Hepatocyte (in vitro differentiated cells): ENCODE measurements at regions not wholly inside any gene's neighbourhood (a gene's known extent, or its start where the extent isn't known, plus 50 kb on each side); places are given as distances from the start of the nearest gene placed in this dataset.

Experiments used
- DNase-seq: peaks from one replicate; pipeline ENCODE4 v3.0.0-alpha.2; 2016; ENCODE audit warnings: low spot score
- H2AFZ ChIP-seq: fragments of 200-600 bp; sonication (generic); 2 replicates; pipeline ENCODE4 v1.6.0; 2016; ENCODE audit warnings: antibody characterized with exemption, mild to moderate bottlenecking
- H3K27ac ChIP-seq: fragments of 200-600 bp; sonication (generic); 2 replicates; pipeline ENCODE4 v1.5.1; 2016; ENCODE audit warnings: mild to moderate bottlenecking
- H3K27me3 ChIP-seq: fragments of 200-600 bp; sonication (generic); 2 replicates; pipeline ENCODE4 v1.6.1; 2016
- H3K36me3 ChIP-seq: fragments of 200-600 bp; sonication (generic); replicated peaks from 2 replicates; pipeline ENCODE4 v1.5.1; 2016; ENCODE audit warnings: low read depth; ENCODE audit not compliant: insufficient read depth
- H3K4me1 ChIP-seq: fragments of 200-600 bp; sonication (generic); 2 replicates; pipeline ENCODE4 v1.5.1; 2016; ENCODE audit warnings: mild to moderate bottlenecking, moderate library complexity; ENCODE audit not compliant: insufficient read depth
- H3K4me2 ChIP-seq: fragments of 200-600 bp; sonication (generic); 2 replicates; pipeline ENCODE4 v1.6.0; 2016
- H3K4me3 ChIP-seq: fragments of 200-600 bp; sonication (generic); 2 replicates; pipeline ENCODE4 v1.5.1; 2016; ENCODE audit warnings: mild to moderate bottlenecking
- H3K79me2 ChIP-seq: fragments of 200-600 bp; sonication (generic); 2 replicates; pipeline ENCODE4 v1.6.0; 2017; ENCODE audit warnings: mild to moderate bottlenecking
- H3K9me2 ChIP-seq: fragments of 200-600 bp; sonication (generic); replicated peaks from 2 replicates; pipeline ENCODE4 v1.6.0; 2017; ENCODE audit warnings: mild to moderate bottlenecking; ENCODE audit not compliant: insufficient read depth
- H3K9me3 ChIP-seq: fragments of 200-600 bp; sonication (generic); 2 replicates; pipeline ENCODE4 v1.5.1; 2016; ENCODE audit warnings: low read depth, mild to moderate bottlenecking
- H4K20me1 ChIP-seq: fragments of 200-600 bp; sonication (generic); 2 replicates; pipeline ENCODE4 v1.6.0; 2016; ENCODE audit warnings: mild to moderate bottlenecking; ENCODE audit not compliant: insufficient read depth, poor library complexity, severe bottlenecking
- EZH2 ChIP-seq: fragments of 200-600 bp; sonication (generic); IDR thresholded peaks from 2 replicates; pipeline ENCODE4 v1.6.1; 2016; ENCODE audit warnings: antibody characterized with exemption, mild to moderate bottlenecking, borderline replicate concordance
- EZH2phosphoT487 ChIP-seq: fragments of 200-600 bp; sonication (generic); IDR thresholded peaks from one replicate; pipeline ENCODE4 v1.6.1; 2018; ENCODE audit warnings: antibody characterized with exemption, mild to moderate bottlenecking, low read depth, moderate library complexity; ENCODE audit not compliant: unreplicated experiment, severe bottlenecking
- WGBS: methylation state at CpG from one replicate; pipeline ENCODE4 v1.1.6; 2016; ENCODE audit warnings: low lambda C conversion rate; ENCODE audit errors: missing lambda C conversion rate; 5-methylcytosine and 5-hydroxymethylcytosine counted together
- TF ChIP-seq, protein P1 (sequence below): fragments of 200-600 bp; sonication (generic); IDR thresholded peaks from 2 replicates; pipeline ENCODE4 v1.5.1; 2016; ENCODE audit warnings: antibody characterized with exemption, mild to moderate bottlenecking; ENCODE audit not compliant: poor library complexity

DNA sequence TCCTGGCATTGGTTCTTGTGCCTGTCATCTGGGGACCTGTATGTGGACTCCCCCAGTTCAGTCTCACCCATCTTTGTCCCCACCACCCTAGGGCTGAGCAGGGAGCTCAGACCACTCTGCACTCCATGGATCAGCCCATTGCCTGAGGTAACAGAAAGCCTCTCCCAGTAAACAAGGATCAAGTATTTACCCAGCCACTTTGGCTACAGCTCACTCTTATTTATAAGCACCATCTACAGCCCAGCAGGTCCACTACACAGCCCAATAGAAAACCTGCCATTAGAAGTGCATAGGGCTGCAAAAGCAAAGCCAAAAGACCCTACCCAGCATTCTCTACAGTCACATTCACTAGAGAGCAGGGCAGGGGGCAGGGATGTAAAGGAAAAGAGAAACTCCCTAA is 335.0 kb upstream of the SYNCRIP start:
- Histone ChIP-seq H3K79me2 (no peaks in the 10 kb centered on the region), H4K20me1 (no peaks in the 10 kb centered on the region), H3K4me2 (no peak overlapping the region), H3K27me3 (no peaks in the 10 kb centered on the region), H3K4me1 (no peaks in the 10 kb centered on the region), H3K27ac (no peak overlapping the region), H3K36me3 (no peaks in the 10 kb centered on the region), H3K9me3 (no peaks in the 10 kb centered on the region), H2AFZ (no peak overlapping the region), H3K9me2 (no peaks in the 10 kb centered on the region), H3K4me3 (no peak overlapping the region)
- DNase-seq: no peak
- TF ChIP-seq, protein P1, sequence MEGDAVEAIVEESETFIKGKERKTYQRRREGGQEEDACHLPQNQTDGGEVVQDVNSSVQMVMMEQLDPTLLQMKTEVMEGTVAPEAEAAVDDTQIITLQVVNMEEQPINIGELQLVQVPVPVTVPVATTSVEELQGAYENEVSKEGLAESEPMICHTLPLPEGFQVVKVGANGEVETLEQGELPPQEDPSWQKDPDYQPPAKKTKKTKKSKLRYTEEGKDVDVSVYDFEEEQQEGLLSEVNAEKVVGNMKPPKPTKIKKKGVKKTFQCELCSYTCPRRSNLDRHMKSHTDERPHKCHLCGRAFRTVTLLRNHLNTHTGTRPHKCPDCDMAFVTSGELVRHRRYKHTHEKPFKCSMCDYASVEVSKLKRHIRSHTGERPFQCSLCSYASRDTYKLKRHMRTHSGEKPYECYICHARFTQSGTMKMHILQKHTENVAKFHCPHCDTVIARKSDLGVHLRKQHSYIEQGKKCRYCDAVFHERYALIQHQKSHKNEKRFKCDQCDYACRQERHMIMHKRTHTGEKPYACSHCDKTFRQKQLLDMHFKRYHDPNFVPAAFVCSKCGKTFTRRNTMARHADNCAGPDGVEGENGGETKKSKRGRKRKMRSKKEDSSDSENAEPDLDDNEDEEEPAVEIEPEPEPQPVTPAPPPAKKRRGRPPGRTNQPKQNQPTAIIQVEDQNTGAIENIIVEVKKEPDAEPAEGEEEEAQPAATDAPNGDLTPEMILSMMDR: no peak
- no peak for TF ChIP-seq EZH2
- no peak for TF ChIP-seq EZH2phosphoT487

DNA sequence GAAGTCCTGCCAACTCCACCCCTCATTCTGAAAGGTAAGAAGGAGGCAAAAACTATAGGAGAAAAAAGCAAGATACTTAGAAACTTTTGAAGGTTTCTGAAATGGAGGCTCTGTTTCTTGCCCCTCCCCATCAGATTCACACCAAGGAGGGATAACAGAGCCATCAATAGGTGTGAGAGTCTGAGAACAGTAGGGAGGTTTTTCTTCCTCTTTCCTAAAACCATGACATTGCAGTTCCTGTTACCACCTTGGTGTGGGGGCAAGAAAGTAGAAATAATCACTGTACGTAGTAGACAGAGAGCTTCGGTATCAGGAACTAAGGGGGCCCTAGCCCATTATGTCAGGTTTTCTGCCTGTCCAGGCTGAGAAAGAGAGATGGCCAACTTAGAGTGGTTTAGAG is 333.3 kb upstream of the SYNCRIP start:
- no peaks in the 10 kb centered on the region for H3K36me3 ChIP-seq

DNA sequence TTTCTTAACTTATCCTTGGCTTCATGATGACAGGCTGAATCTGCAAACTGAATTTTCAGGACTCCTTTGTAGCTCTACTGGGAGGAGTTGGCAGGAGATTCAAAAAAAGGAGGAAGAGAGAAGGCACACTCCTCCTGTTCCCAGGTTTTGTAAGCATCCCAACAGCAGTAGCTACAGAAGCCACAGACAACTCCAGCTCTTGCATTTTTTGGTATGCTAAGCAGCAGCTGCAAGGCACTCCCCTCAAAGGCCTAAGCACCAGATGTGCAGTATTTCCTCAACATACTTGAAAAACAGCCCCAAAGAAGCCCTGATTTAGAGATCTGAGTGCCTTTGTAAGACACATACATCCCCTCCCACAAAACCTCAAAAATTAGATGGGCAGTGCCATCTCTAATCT is 328.6 kb upstream of the SYNCRIP start:
- H3K27ac ChIP-seq: no peak overlapping the region
- H3K4me2 ChIP-seq: no peak overlapping the region
- no peaks in the 10 kb centered on the region for H3K4me1 ChIP-seq
- no peak overlapping the region for H2AFZ ChIP-seq
- H3K36me3 ChIP-seq: no peaks in the 10 kb centered on the region
- H3K27me3 ChIP-seq: no peaks in the 10 kb centered on the region
- H3K79me2 ChIP-seq: no peaks in the 10 kb centered on the region
- H4K20me1 ChIP-seq: no peaks in the 10 kb centered on the region
- TF ChIP-seq EZH2phosphoT487 (no peak), EZH2 (no peak)
- TF ChIP-seq, protein P1: no peak
- H3K9me3 ChIP-seq: no peaks in the 10 kb centered on the region
- no peak overlapping the region for H3K4me3 ChIP-seq
- DNase-seq: no peak
- H3K9me2 ChIP-seq: no peaks in the 10 kb centered on the region

More for the DNA sequence above, 333.3 kb upstream of the SYNCRIP start:
- Histone ChIP-seq H3K9me3 (no peaks in the 10 kb centered on the region), H3K79me2 (no peaks in the 10 kb centered on the region), H4K20me1 (no peaks in the 10 kb centered on the region), H3K4me3 (no peak overlapping the region), H3K27ac (no peak overlapping the region), H2AFZ (no peak overlapping the region), H3K9me2 (no peaks in the 10 kb centered on the region), H3K4me1 (no peaks in the 10 kb centered on the region), H3K4me2 (no peak overlapping the region), H3K27me3 (no peaks in the 10 kb centered on the region)
- TF ChIP-seq, protein P1: no peak
- TF ChIP-seq EZH2 (no peak), EZH2phosphoT487 (no peak)
- 98% methylated on average over 2 of the region's 2 CpGs for WGBS
- no peak for DNase-seq

DNA sequence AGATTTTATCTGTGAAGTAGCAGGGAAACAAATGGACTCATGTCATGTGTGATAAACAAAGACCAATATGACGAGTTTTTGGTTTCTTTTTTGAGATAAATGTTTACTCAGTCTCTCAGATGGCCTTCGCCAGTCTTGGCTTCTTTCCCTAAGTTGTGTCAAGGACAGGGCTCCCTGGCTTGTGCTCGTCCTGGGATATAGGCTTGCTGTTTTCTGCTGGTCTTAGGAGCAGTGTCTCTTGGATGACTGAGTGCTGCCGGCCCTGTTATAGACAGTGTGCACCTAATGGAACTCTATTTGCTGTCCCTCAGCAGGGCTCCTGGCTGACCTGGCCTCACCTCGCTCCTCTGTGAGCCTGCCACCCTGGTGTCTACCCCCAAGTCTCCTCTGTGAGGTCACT is 324.1 kb upstream of the SYNCRIP start:
- H2AFZ ChIP-seq: no peak overlapping the region
- no peaks in the 10 kb centered on the region for H3K9me2 ChIP-seq
- no peak overlapping the region for H3K4me3 ChIP-seq
- TF ChIP-seq, protein P1: no peak
- TF ChIP-seq EZH2 (no peak), EZH2phosphoT487 (no peak)
- H3K36me3 ChIP-seq: no peaks in the 10 kb centered on the region
- no peaks in the 10 kb centered on the region for H4K20me1 ChIP-seq
- H3K27ac ChIP-seq: no peak overlapping the region
- DNase-seq: no peak
- no peaks in the 10 kb centered on the region for H3K9me3 ChIP-seq
- H3K79me2 ChIP-seq: no peaks in the 10 kb centered on the region
- H3K4me1 ChIP-seq: no peaks in the 10 kb centered on the region
- WGBS: 60% methylated on average over 5 of the region's 5 CpGs
- no peak overlapping the region for H3K4me2 ChIP-seq
- no peaks in the 10 kb centered on the region for H3K27me3 ChIP-seq
